Muscle of arm (tissue), 1 donor: ENCODE measurements at regions not wholly inside any gene's neighbourhood (a gene's known extent, or its start where the extent isn't known, plus 50 kb on each side); places are given as distances from the start of the nearest gene placed in this dataset.

Experiments used
- DNase-seq: peaks from one replicate; pipeline ENCODE4 v3.0.0-alpha.2; 2013

GRCh38 chr3:132898141-132898540 is 140.1 kb upstream of the TMEM108 start:
- no peak for DNase-seq

DNA sequence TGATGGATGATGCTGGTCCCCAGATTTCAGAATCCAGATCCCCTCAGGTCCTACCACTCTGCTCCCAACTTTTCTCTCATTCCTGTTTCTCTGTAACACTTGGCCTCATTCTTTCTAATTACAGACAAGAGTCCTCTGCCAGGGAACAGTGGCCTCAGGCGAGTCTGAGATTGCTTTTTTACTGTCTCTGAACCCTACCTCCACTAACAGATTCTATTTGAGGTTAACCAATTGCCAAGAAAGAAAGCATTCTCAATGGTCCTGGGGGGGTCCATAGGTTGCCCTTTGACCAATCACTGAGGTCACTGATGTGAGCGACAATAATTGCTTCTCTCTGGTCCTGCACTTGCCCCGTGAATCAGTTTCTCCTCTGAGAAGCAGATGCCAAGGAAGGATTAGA is 145.2 kb upstream of the TMEM108 start:
- DNase-seq: no peak

GRCh38 chr3:132881756-132882409 is 156.3 kb upstream of the TMEM108 start:
- no peak for DNase-seq

DNA sequence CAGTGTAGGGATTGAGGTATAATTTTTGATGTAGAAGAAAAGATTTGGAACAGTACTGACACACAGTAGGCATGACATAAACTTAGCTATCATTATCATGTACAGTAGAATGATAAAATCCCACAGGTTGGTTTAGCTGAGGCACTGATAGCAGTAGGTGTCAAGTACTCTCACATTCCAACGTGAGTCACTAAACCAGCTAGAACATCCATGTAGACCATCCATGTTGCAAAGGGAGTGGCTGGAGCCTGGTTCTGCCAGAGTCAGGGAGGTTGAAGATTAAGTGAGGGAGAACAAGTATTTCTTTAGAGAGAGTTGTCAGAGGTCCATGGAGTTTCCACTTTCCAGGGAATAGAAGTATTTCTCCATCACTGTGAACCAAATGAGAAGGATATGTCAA is 157.2 kb upstream of the TMEM108 start:
- no peak for DNase-seq

GRCh38 chr3:132879656-132880055 is 157.4 kb upstream of the NPHP3 start:
- no peak for DNase-seq

GRCh38 chr3:132874701-132875100 is 152.5 kb upstream of the NPHP3 start:
- no peak for DNase-seq

- no peak for DNase-seq
Observed at GRCh38 chr3:132872711-132873110, 150.5 kb upstream of the NPHP3 start.

GRCh38 chr3:132871956-132872355 is 149.7 kb upstream of the NPHP3 start:
- no peak for DNase-seq

DNA sequence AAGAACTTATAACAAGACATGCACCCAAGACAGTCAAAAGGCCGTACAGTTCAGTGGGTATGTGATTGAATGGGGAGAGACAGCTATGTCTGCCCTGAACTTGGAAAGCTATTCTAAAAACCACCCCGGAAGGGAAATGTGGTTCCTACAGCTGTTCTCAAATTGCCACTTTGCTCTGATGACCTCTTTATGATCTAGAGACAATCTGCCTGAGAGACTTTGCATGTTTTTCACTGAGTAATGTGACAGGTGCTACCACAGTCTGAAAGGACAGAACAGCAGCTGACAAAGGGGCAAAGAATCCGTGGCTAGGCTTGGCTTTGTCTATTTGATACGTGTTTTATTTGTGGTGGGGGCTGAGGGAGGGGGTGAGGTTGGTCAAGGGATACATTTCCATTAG is 148.3 kb upstream of the NPHP3 start:
- DNase-seq: no peak

DNA sequence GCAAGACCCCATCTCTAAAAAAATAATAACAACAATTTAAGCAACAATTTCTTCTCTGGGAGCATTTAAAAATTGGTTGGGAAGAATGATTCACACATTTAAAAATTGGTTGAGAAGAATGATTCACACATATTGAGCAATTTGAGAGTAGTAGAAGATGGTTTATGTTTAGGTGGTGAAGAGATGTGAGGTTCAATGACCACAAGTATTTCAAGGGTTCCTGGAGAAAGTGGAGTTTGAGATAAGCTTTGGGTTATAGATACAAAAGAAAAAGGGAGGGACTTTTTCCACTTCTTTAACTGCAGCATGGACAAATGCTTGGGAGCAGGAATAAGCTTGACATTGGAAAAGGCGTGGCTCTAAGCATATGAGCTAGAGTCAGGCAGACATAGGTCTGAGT is 145.7 kb upstream of the NPHP3 start:
- no peak for DNase-seq

- no peak for DNase-seq
Observed at GRCh38 chr3:132867526-132867925, 145.3 kb upstream of the NPHP3 start.

DNA sequence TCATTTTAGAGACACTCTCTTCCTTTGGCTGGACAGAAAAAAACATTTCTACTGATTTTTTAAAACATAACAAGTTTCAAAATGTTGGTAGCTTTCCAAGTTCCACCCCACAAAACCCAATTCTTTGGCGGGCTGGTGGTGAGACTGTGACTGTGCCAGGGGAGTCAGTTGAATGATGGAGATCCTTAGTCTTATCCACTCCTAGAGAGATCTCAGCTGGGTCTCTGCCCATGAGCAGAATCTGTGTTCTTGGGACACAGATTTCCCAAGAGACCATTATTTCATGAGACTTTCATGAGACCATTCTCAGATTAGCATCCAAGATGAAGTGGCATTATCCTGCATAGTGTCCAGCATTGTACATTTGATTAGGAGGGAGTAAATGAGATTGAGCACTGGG is 135.1 kb upstream of the NPHP3 start:
- DNase-seq: no peak

GRCh38 chr3:132854856-132855535 is 132.8 kb upstream of the NPHP3 start:
- DNase-seq: no peak

GRCh38 chr3:132847849-132848625 is 125.8 kb upstream of the NPHP3 start:
- DNase-seq: no peak

- DNase-seq: no peak
Observed at GRCh38 chr3:132843851-132844553, 121.8 kb upstream of the NPHP3 start.

GRCh38 chr3:132843349-132843748 is 121.1 kb upstream of the NPHP3 start:
- no peak for DNase-seq

- DNase-seq: no peak
Observed at GRCh38 chr3:132841621-132842020, 119.4 kb upstream of the NPHP3 start.

DNA sequence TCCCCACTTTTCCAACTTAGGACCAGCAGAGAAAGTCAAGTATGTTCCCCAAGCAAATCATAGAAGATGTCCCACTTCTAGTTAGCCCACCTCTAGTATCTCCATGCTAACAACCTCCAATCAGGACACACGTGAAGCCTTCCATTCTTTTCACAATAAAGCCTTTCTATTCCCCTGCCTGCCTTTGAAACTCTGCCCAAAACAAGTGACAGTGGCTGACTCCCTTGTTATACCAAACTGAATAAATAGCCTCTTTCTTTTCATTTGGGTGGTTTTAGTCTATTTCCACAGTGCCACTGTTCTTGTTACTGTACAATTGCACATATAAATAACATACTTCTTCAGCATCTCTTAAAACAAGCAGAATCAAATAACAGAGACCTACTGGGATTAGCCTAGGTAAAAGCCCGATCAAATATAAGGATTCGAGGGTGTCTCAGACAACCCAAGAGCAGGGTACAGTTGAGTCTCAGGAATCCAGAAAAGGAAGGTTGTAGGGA is 118.0 kb upstream of the NPHP3 start:
- no peak for DNase-seq

GRCh38 chr3:132838477-132838876 is 116.3 kb upstream of the NPHP3 start:
- DNase-seq: no peak

DNA sequence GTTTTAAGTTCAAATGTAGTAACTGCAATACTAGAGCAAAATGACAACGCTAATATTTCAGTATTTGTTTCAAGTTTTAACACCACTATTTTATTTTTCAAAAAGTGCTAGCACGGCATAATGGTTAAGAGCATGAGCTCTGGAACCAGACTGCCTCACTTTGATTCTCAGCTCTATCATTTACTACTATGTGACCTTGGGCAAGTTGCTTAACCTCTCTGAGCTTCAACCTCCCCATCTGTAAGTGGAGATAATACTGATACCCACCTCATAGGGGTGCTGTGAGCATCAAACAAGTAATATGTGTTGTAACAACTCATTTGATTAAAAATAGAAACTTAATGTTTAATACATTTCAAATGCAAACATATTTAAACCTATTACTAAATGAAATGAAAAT is 115.4 kb upstream of the NPHP3 start:
- DNase-seq: no peak

- DNase-seq: no peak
Observed at GRCh38 chr3:132834356-132834755, 112.1 kb upstream of the NPHP3 start.

- no peak for DNase-seq
Observed at GRCh38 chr3:132829101-132829500, 106.9 kb upstream of the NPHP3 start.
